Stomach (tissue), 4 donors: ENCODE measurements at regions not wholly inside any gene's neighbourhood (a gene's known extent, or its start where the extent isn't known, plus 50 kb on each side); places are given as distances from the start of the nearest gene placed in this dataset.

Experiments used
- CTCF ChIP-seq, 7 experiments: fragments of 450-650 bp in 4 of 7; fragments of 200-600 bp in 3 of 7; sonication (generic) in 3 of 7; IDR thresholded peaks; one replicate each; pipeline ENCODE4 v1.5.1; 2016 to 2019; ENCODE audit warnings: antibody characterized with exemption in 7 of 7, control low read depth in 2 of 7, mild to moderate bottlenecking in 1 of 7
- EP300 ChIP-seq: sonication (generic); formaldehyde crosslinking; IDR thresholded peaks from one replicate; pipeline ENCODE4 v1.6.1; 2017; ENCODE audit warnings: antibody characterized with exemption
- POLR2A ChIP-seq, 4 donors: fragments of 450-650 bp; IDR thresholded peaks; one replicate each; pipeline ENCODE4 v1.6.1; 2016; ENCODE audit warnings: antibody characterized with exemption in 4 of 4, control low read depth in 2 of 4, mild to moderate bottlenecking in 1 of 4, moderate library complexity in 1 of 4
- POLR2AphosphoS5 ChIP-seq, 3 donors: sonication (generic); formaldehyde crosslinking; IDR thresholded peaks; one replicate each; pipeline ENCODE4 v1.6.1; 2016; ENCODE audit warnings: antibody characterized with exemption in 3 of 3

DNA sequence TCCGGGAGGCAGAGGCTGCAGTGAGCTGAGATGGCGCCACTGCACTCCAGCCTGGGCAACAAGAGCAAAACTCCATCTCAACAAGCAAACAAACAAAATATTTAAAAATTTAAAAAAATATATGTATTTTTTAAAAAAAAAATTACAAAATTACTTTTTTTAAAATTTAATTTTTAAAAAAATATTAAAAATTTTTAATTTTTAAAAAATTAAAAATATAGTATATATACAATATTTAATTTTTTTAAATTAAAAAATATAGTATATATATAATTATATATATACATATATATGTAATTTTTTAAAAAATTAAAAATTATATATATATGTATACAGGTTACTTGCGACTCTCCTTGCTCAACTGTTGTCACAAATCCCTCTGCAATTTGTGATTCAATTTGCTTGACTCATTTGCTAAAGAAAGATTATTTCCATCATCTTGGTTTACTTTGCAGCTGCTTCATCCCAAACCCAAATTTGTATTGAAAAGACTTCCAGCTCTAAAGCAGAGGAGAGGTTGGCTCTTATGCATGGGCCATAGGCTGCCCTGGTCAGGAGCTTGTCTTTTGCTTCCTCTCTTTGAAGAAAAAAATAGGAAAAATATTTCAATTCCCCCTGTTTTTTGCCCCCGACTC lies 247.4 kb upstream of the IRX3 start:
- TF ChIP-seq POLR2A (IDR thresholded peaks at IDR 0.05) (no peak), CTCF (IDR thresholded peaks at IDR 0.05) (no peak), POLR2AphosphoS5 (IDR thresholded peaks at IDR 0.05) (no peak), EP300 (no peak)
